Glutamatergic neuron (in vitro differentiated cells): ENCODE measurements at regions not wholly inside any gene's neighbourhood (a gene's known extent, or its start where the extent isn't known, plus 50 kb on each side); places are given as distances from the start of the nearest gene placed in this dataset.

Experiments used
- DNase-seq: peaks from one replicate; pipeline ENCODE4 v3.0.0; 2022
- H3K27ac Mint-ChIP-seq: one replicate; pipeline ENCODE4 v1.8.0; 2020; ENCODE audit warnings: mild to moderate bottlenecking, mixed read lengths, inconsistent platforms; ENCODE audit not compliant: unreplicated experiment
- H3K27me3 Mint-ChIP-seq: one replicate; pipeline ENCODE4 v1.8.0; 2020; ENCODE audit warnings: mild to moderate bottlenecking, moderate library complexity, mixed read lengths, inconsistent platforms; ENCODE audit not compliant: unreplicated experiment
- H3K36me3 Mint-ChIP-seq: one replicate; pipeline ENCODE4 v1.8.0; 2020; ENCODE audit warnings: mild to moderate bottlenecking, mixed read lengths, inconsistent platforms; ENCODE audit not compliant: unreplicated experiment
- H3K4me1 Mint-ChIP-seq: one replicate; pipeline ENCODE4 v1.8.0; 2020; ENCODE audit warnings: mild to moderate bottlenecking, low read depth, mixed read lengths, inconsistent platforms; ENCODE audit not compliant: unreplicated experiment
- H3K4me3 Mint-ChIP-seq: one replicate; pipeline ENCODE4 v1.8.0; 2020; ENCODE audit warnings: mild to moderate bottlenecking, mixed read lengths, inconsistent platforms; ENCODE audit not compliant: unreplicated experiment
- H3K9me3 Mint-ChIP-seq: one replicate; pipeline ENCODE4 v1.8.0; 2020; ENCODE audit warnings: mild to moderate bottlenecking, moderate library complexity, mixed read lengths, inconsistent platforms; ENCODE audit not compliant: unreplicated experiment
- CTCF ChIP-seq: fragments of 200-600 bp; sonication (generic); IDR thresholded peaks from one replicate; pipeline ENCODE4 v1.5.0; 2021; ENCODE audit not compliant: partially characterized antibody, unreplicated experiment

- H3K27me3 Mint-ChIP-seq, result no peaks in the 10 kb centered on the region
- H3K9me3 Mint-ChIP-seq, result no peaks in the 10 kb centered on the region
- no peaks in the 10 kb centered on the region for H3K36me3 Mint-ChIP-seq
- no peak overlapping the region for H3K4me3 Mint-ChIP-seq
- DNase-seq, result no peak
- TF ChIP-seq CTCF, result no peak
- peaks cover 4% of the 10 kb centered on the region for H3K4me1 Mint-ChIP-seq
- no peak overlapping the region for H3K27ac Mint-ChIP-seq
Measured at GRCh38 chr9:75471549-75472114, 383.3 kb downstream of the OSTF1 start.

GRCh38 chr9:75482566-75482965, 394.3 kb downstream of the OSTF1 start:
- no peaks in the 10 kb centered on the region for H3K9me3 Mint-ChIP-seq
- TF ChIP-seq CTCF, result no peak
- DNase-seq, result no peak
- no peak overlapping the region for H3K27ac Mint-ChIP-seq
- H3K36me3 Mint-ChIP-seq, result no peaks in the 10 kb centered on the region
- no peaks in the 10 kb centered on the region for H3K4me1 Mint-ChIP-seq
- no peaks in the 10 kb centered on the region for H3K27me3 Mint-ChIP-seq
- no peak overlapping the region for H3K4me3 Mint-ChIP-seq

- no peaks in the 10 kb centered on the region for H3K4me1 Mint-ChIP-seq
- no peaks in the 10 kb centered on the region for H3K27me3 Mint-ChIP-seq
- no peaks in the 10 kb centered on the region for H3K9me3 Mint-ChIP-seq
- no peak overlapping the region for H3K4me3 Mint-ChIP-seq
- DNase-seq, result no peak
- no peak overlapping the region for H3K27ac Mint-ChIP-seq
- TF ChIP-seq CTCF, result no peak
- H3K36me3 Mint-ChIP-seq, result no peaks in the 10 kb centered on the region
Measured at GRCh38 chr9:75483636-75484035, 395.3 kb downstream of the OSTF1 start.

- H3K36me3 Mint-ChIP-seq, result peaks cover 5% of the 10 kb centered on the region
- no peaks in the 10 kb centered on the region for H3K27me3 Mint-ChIP-seq
- H3K9me3 Mint-ChIP-seq, result peaks cover 2% of the 10 kb centered on the region
- no peak for TF ChIP-seq CTCF
- DNase-seq, result no peak
- no peak overlapping the region for H3K4me3 Mint-ChIP-seq
- no peaks in the 10 kb centered on the region for H3K4me1 Mint-ChIP-seq
- no peak overlapping the region for H3K27ac Mint-ChIP-seq
Measured at GRCh38 chr9:75487856-75488718, 399.8 kb downstream of the OSTF1 start.

GRCh38 chr9:75488719-75489110, 400.4 kb downstream of the OSTF1 start:
- DNase-seq, result no peak
- Mint-ChIP-seq H3K27me3 (no peaks in the 10 kb centered on the region), H3K9me3 (peaks cover 2% of the 10 kb centered on the region), H3K4me1 (no peaks in the 10 kb centered on the region), H3K27ac (no peak overlapping the region), H3K4me3 (no peak overlapping the region), H3K36me3 (peaks cover 5% of the 10 kb centered on the region)
- TF ChIP-seq CTCF, result no peak
